HG03442 (cell line): ENCODE measurements at regions not wholly inside any gene's neighbourhood (a gene's known extent, or its start where the extent isn't known, plus 50 kb on each side); places are given as distances from the start of the nearest gene placed in this dataset.
"Not testable (repeated sequence)": the region's sequence is repeated elsewhere in the genome, so short reads cannot be mapped to it uniquely, and the experiment has no call there.

Experiments used
- ATAC-seq: cut with Tn5 transposase; IDR thresholded peaks from one replicate; pipeline ENCODE4 v1.9.1; 2021; ENCODE audit warnings: mild to moderate bottlenecking, moderate library complexity; ENCODE audit not compliant: unreplicated experiment

GRCh38 chr12:103011974-103012763 lies 54.7 kb downstream of the ASCL1 start:
- ATAC-seq, result no peak

DNA sequence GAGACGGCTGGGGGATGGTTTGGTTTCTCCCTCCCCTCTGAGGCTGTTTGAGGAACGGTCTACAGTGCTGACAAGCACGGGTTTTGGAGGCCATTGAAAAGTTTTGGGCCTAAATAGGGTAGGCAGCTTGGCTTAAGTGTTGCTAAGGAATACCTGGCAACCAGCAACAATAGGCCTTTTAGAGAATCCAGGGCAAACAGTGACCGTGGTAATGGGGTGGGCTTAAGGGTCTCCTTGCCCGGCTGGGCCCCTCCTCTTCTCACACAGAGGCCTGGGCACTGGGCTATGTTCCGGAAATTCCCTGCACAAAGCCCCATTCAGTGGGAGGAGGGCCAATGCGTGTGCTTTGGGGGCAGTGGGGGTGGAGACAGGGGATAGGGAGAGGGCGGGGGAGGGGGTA lies 55.4 kb downstream of the ASCL1 start:
- ATAC-seq, result no peak

- ATAC-seq, result no peak
These were observed 56.3 kb downstream of the ASCL1 start for GRCh38 chr12:103013741-103014300.

GRCh38 chr12:103016381-103016780 lies 58.9 kb downstream of the ASCL1 start:
- no peak for ATAC-seq

- ATAC-seq, result no peak
These were observed 63.4 kb downstream of the ASCL1 start for GRCh38 chr12:103020839-103021238.

DNA sequence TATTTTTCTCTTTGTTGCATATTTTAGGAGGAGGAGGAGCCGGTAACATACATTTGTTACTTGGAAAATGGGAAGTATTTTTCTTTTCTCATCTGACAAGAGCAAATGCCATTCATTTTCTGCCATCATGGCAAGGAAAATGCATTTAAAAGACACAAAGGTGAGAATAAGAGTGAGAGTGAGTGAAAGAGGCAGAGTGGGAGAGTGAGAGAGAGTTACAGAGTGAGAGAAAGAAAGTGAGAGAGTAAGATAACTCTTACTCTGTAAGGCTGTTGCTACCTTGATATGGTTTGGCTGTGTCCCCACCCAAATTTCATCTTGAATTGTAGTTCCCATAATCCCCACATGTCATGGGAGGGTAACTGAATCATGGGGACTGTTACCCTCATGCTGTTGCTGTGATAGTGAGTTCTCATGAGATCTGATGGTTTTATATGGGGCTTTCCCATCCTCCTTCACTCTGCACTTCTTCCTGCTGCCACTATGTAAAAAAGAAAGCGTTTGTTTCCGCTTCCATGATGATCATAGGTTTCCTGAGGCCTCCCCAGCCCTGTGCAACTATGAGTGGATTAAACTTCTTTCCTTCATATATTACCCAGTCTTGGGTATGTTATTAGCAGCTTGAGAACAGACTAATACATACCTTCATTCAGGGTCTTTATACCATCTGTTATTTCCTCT lies 64.2 kb downstream of the ASCL1 start:
- ATAC-seq, result no peak

DNA sequence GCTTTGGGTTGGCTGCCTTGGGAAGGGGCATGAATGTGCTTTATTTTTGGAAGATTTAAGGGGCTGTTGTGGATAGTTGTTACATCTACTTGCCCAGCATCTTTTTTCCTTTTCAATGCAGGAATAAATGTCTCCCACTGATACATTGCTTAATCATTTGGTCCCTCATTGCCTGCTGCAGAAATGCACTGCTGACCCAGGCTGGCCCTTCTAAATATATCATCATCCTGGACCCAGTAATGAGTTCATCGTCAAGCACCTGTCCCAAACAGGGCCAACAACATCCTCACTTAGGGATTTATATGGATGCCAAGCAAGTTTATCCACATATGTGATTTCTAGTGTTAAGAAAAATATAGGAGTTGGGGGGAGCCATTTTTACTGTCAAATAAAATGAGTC lies 67.2 kb downstream of the ASCL1 start:
- ATAC-seq, result no peak

- not testable (repeated sequence) for ATAC-seq
These were observed 69.2 kb downstream of the ASCL1 start for GRCh38 chr12:103026643-103027042.

- no peak for ATAC-seq
These were observed 71.6 kb downstream of the ASCL1 start for GRCh38 chr12:103028881-103029639.

- no peak for ATAC-seq
These were observed 79.2 kb downstream of the ASCL1 start for GRCh38 chr12:103036581-103037214.

GRCh38 chr12:103043531-103044486 lies 86.3 kb downstream of the ASCL1 start:
- no peak for ATAC-seq

- no peak for ATAC-seq
These were observed 88.7 kb downstream of the ASCL1 start for GRCh38 chr12:103046154-103046553.

DNA sequence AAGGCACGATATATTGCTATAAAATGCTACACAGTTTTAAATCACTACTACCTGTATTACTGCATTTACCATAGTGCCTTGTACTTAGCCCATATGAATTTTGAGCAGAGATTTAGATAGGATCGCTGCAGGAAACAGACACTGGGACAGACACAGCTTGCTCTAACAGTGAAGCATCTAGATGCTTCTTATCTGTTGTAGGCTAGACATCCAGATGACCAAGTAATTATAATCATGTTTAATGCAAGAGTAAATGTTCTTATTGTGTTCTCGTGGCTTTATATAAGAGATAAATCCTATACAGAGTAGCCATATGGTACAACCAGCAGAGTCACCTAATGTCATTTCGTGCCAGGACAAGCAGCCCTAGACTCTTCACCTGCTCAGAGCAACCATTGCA lies 92.8 kb downstream of the ASCL1 start:
- ATAC-seq, result no peak

DNA sequence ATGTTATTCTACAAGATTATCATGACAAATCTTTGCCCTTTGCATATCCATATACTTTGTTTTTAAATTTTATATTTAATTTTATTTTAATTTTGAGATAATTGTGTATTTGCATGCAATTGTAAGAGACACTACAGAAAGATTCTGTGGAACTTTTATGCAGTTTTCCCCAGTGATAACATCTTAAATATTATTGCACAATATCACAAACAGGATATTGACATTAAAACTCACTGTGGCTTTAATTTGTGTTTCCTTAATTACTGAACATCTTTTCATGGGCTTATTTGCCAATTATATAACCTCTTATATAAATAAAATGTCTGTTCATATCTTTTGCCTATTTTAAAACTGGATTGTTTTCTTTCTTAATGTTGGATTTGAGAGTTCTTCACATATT lies 95.6 kb downstream of the ASCL1 start:
- no peak for ATAC-seq

- ATAC-seq, result no peak
These were observed 116.2 kb downstream of the ASCL1 start for GRCh38 chr12:103073630-103074029.

GRCh38 chr12:103075848-103076247 lies 118.4 kb downstream of the ASCL1 start:
- ATAC-seq, result no peak

- no peak for ATAC-seq
These were observed 119.8 kb downstream of the ASCL1 start for GRCh38 chr12:103077108-103077773.

GRCh38 chr12:103085541-103085940 lies 128.1 kb downstream of the ASCL1 start:
- ATAC-seq, result no peak

DNA sequence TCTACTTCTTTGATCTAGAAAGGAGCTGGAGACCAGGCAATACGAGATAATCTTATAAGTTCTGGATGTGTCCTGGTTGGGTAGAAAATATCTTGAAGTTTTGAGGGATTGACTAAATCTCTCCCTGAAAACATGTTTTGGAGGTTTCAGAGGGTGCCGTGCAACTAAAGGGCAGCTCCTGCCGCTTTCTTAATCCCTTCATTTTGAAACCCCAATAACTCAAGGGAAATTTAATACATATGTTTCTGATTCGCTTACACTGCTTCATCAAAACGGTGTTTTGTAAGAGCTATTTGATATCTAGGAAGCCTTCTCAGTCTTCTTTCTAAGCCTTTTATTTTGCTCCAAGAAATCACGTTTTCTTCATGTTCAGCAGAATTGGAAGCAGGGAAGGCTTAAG lies 129.0 kb downstream of the ASCL1 start:
- no peak for ATAC-seq
